GM13977 (cell line): ENCODE measurements at regions not wholly inside any gene's neighbourhood (a gene's known extent, or its start where the extent isn't known, plus 50 kb on each side); places are given as distances from the start of the nearest gene placed in this dataset.
"Not testable (repeated sequence)": the region's sequence is repeated elsewhere in the genome, so short reads cannot be mapped to it uniquely, and the experiment has no call there.

Experiments used
- DNase-seq: peaks from one replicate; pipeline ENCODE4 v3.0.0; 2012; ENCODE audit warnings: low spot score
- in situ Hi-C: fragments of 300-500 bp; cut with MboI; formaldehyde crosslinking; loops from one replicate; pipeline ENCODE4 v1.12.0; 2022; ENCODE audit warnings: low sequenced_read_pairs, low pct_unique_long_range_greater_than_20kb, mixed read lengths, inconsistent platforms; ENCODE audit not compliant: unreplicated experiment
- TF ChIP-seq, protein P1 (sequence below): IDR thresholded peaks from 2 replicates; pipeline ENCODE4 v1.5.1; 2012; ENCODE audit warnings: mild to moderate bottlenecking, control low read depth; ENCODE audit not compliant: insufficient read depth; ENCODE audit errors: extremely low read depth, missing control alignments

DNA sequence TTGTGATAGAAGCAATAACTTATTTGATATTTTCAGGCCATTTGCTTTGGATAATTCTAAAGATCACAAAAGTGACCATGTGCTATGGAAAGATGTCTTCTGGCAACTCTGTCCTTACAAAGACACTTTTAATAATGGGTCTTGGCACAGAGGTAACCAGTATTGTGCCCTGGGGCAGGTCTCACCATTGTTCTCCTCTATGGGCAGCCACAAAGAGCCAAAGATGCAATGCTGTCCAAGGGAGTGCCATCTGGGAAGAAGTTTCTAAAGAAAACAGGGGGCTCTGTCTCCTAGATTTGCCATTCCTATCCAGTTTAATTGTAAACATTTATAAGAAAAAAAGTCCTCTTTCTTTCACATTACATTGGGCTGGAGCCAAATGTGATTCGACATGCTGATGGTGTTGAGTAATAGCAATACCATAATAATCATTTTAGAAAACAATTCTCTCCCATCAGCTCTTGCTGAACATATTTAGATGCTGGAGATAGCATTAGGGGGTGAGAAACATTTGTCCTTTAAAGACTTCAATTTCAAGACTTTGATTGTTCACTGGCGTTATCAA lies 179.9 kb downstream of the KIT start:
- no peak for DNase-seq
- TF ChIP-seq, protein P1, sequence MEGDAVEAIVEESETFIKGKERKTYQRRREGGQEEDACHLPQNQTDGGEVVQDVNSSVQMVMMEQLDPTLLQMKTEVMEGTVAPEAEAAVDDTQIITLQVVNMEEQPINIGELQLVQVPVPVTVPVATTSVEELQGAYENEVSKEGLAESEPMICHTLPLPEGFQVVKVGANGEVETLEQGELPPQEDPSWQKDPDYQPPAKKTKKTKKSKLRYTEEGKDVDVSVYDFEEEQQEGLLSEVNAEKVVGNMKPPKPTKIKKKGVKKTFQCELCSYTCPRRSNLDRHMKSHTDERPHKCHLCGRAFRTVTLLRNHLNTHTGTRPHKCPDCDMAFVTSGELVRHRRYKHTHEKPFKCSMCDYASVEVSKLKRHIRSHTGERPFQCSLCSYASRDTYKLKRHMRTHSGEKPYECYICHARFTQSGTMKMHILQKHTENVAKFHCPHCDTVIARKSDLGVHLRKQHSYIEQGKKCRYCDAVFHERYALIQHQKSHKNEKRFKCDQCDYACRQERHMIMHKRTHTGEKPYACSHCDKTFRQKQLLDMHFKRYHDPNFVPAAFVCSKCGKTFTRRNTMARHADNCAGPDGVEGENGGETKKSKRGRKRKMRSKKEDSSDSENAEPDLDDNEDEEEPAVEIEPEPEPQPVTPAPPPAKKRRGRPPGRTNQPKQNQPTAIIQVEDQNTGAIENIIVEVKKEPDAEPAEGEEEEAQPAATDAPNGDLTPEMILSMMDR: no peak
- in situ Hi-C loops: no loop called here

DNA sequence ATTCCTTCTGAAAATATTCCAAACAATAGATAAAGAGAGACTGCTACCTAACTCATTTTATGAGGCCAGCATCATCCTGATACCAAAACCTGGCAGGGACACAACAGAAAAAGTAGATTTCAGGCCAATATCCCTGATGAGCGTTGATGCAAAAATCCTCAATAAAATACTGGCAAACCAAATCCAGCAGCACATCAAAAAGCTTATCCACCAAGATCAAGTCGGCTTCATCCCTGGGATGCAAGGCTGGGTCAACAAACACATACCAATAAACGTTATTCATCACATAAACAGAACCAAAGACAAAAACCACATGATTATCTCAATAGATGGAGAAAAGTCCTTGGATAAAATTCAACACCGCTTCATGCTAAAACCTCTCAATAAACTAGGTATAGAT lies 170.6 kb downstream of the KIT start:
- DNase-seq, in situ Hi-C loops: not testable (repeated sequence)

DNA sequence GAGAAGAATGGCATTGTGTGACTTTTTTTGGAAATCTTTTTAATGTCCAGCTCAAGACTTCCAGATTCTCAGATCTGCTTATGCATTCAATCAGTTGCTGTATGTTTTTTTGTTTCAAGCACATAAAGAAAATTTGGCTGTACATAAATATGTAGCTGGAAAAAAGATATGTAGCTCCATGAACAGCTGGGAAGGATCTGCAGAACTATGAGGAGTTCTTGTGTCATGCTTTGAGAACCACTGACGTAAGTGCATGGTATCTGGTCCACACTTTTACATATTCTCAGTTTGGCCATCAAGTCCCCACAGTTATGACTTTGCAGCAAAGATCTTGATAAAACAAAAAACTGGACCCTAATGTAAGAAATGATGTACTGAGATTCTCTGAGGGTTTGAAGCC lies 165.9 kb downstream of the KIT start:
- in situ Hi-C loops: no loop called here
- DNase-seq: no peak
- TF ChIP-seq, protein P1: no peak

DNA sequence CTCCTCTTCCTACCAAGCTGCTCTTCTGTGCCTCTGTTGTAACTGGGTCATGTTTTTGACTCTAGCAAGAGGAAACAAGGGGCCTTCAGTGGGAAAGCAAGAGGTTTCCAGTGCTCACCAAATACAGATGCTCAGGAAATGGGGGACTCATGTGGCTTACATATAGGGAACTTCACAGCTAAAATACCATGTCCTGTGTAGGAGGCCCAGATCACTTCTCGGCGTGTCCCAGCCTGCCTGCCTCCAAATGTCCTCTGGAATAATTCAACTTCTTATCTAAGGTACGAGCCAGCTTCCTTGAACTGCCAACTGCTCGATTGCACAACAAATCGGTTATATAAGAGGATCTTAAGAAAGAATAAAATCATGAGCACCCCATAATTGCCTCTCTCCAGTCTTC lies 161.3 kb downstream of the KIT start:
- no peak for DNase-seq
- in situ Hi-C loops: no loop called here

DNA sequence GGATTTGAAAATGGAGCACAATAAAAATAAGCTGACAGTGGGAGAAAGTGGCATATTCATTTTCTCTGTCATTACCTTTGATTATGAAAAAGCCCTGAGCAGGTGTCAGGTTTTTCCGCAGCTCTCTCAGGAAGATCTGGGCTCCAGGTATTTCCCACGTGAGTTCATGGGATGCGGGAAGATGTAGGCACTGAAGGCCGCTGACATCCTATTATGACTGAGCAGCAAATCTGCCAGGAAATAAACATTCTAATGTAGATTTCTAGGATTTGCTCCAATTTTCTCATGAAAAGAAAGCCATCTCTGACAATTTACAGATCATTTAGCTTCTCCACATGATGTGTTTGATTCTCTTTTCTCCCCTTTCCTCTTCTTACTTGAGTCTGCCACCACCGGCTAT lies 160.7 kb downstream of the KIT start:
- TF ChIP-seq, protein P1: no peak
- in situ Hi-C loops: no loop called here
- no peak for DNase-seq

More for the DNA sequence above, 161.3 kb downstream of the KIT start:
- TF ChIP-seq, protein P1: no peak

DNA sequence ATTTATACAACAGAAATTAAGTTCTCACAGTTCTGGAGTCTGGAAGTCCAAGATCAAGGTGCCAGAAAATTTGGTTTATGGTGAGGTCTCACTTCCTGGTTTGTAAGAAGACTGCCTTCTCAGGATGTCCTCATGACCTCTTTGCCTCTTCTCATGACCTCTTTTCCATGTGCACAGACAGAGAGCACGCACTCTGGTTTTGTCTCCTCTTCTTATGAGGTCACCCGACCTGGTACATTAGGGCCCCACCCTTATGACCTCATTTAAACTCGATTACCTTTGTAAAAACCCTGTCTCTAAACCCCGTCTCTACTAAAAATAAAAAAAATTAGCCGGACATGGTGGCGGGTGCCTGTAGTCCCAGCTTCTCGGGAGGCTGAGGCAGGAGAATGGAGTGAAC lies 155.9 kb downstream of the KIT start:
- in situ Hi-C loops: no loop called here
- TF ChIP-seq, protein P1: no peak
- no peak for DNase-seq

DNA sequence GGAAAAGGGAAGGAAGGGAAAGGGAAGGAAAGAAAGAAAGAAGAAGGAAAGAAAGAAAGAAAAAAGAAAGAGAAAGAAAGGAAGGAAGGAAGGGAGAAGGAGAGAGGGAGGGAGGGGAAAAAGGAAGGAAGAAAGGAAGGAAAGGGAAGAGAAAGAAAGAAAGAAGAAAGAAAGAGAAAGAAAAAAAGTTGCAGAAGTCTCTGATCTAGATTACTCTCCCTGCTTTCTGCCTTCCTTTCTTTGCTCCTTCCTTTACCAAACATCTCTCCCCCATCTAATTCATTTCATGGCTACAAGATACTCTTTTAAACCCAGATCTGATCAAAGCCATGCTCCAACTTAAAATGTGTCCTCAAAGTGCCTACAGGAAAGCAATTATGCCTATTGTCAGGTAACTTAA lies 148.6 kb downstream of the KIT start:
- in situ Hi-C loops: no loop called here
- no peak for DNase-seq
- TF ChIP-seq, protein P1: no peak
